C1 segment of cervical spinal cord (tissue), 14 donors: ENCODE measurements at regions not wholly inside any gene's neighbourhood (a gene's known extent, or its start where the extent isn't known, plus 50 kb on each side); places are given as distances from the start of the nearest gene placed in this dataset.
A peak's percentile ranks its signal among the peaks of the same experiment; 100 is the strongest.

Experiments
- DNase-seq, 14 donors: peaks; one replicate each; lab custom pipeline; 2025; lab: John Stamatoyannopoulos, UW

- no peak for DNase-seq
Measured at GRCh38 chr16:85290626-85291301, 178.5 kb upstream of the CIBAR2 start.

GRCh38 chr16:85291302-85292148 lies 179.3 kb upstream of the CIBAR2 start:
- peak in 11 of 14 donors; percentile 52 to 95 (median 82) for DNase-seq

- DNase-seq, result no peak
Measured at GRCh38 chr16:85293458-85293857, 181.2 kb upstream of the CIBAR2 start.

GRCh38 chr16:85293904-85294642 lies 181.8 kb upstream of the CIBAR2 start:
- no peak for DNase-seq

GRCh38 chr16:85294810-85295508 lies 182.7 kb upstream of the CIBAR2 start:
- DNase-seq, result no peak

- DNase-seq, result peak in 7 of 14 donors; percentile 14 to 56 (median 33)
Measured at GRCh38 chr16:85296859-85297660, 184.8 kb upstream of the CIBAR2 start.

GRCh38 chr16:85297881-85298280 lies 185.6 kb upstream of the CIBAR2 start:
- DNase-seq, result no peak

- peak in 1 of 14 donors; percentile 29 for DNase-seq
Measured at GRCh38 chr16:85300406-85300968, 188.2 kb upstream of the CIBAR2 start.

- no peak for DNase-seq
Measured at GRCh38 chr16:85301231-85301630, 189.0 kb upstream of the CIBAR2 start.

GRCh38 chr16:85302018-85302847 lies 190.0 kb upstream of the CIBAR2 start:
- peak in 1 of 14 donors; percentile 29 for DNase-seq

GRCh38 chr16:85302848-85303353 lies 190.6 kb upstream of the CIBAR2 start:
- no peak for DNase-seq

- peak in 8 of 14 donors; percentile 9 to 68 (median 22) for DNase-seq
Measured at GRCh38 chr16:85303354-85303883, 191.1 kb upstream of the CIBAR2 start.

- no peak for DNase-seq
Measured at GRCh38 chr16:85304337-85304736, 192.1 kb upstream of the CIBAR2 start.

- DNase-seq, result peak in 11 of 14 donors; percentile 26 to 76 (median 51)
Measured at GRCh38 chr16:85306071-85306792, 194.0 kb upstream of the CIBAR2 start.

- DNase-seq, result no peak
Measured at GRCh38 chr16:85306793-85307551, 194.7 kb upstream of the CIBAR2 start.

- DNase-seq, result peak in 1 of 14 donors; percentile 26
Measured at GRCh38 chr16:85307552-85308364, 195.5 kb upstream of the CIBAR2 start.
